Epithelial cell of esophagus (primary cell): ENCODE measurements at regions not wholly inside any gene's neighbourhood (a gene's known extent, or its start where the extent isn't known, plus 50 kb on each side); places are given as distances from the start of the nearest gene placed in this dataset.

Experiments used
- DNase-seq: peaks from one replicate; pipeline ENCODE4 v3.0.0; 2010; ENCODE audit warnings: low read depth
- H3K4me3 ChIP-seq: 2 replicates; pipeline ENCODE4 v1.5.1; 2011; ENCODE audit warnings: mild to moderate bottlenecking, low read length, control low read depth
- TF ChIP-seq, protein P1 (sequence below): IDR thresholded peaks from 2 replicates; pipeline ENCODE4 v1.5.1; 2011; ENCODE audit warnings: low read depth, mild to moderate bottlenecking, low read length, control low read depth, inconsistent platforms; ENCODE audit not compliant: insufficient read depth; ENCODE audit errors: missing control alignments

DNA sequence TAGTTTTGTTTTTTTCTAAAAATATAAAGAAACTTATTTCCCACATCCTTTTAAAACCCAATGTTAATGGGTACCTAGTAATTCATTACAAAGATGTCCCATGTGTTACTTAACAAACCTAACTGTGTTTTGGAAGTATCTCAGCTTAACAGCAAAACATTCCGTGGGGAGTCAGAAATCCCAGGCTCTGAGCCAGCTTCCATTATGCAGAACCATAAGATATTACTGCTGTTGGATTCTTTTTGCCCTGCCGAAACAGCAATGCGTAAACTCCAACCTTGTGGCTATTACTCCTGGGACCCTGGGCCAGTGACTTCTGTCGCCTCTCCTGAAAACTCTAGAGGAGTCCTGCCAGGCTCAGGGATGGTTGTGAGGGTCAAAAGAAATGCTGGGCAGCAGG lies 174.1 kb downstream of the UXS1 start:
- DNase-seq, result no peak
- H3K4me3 ChIP-seq, result no peak overlapping the region
- TF ChIP-seq, protein P1, sequence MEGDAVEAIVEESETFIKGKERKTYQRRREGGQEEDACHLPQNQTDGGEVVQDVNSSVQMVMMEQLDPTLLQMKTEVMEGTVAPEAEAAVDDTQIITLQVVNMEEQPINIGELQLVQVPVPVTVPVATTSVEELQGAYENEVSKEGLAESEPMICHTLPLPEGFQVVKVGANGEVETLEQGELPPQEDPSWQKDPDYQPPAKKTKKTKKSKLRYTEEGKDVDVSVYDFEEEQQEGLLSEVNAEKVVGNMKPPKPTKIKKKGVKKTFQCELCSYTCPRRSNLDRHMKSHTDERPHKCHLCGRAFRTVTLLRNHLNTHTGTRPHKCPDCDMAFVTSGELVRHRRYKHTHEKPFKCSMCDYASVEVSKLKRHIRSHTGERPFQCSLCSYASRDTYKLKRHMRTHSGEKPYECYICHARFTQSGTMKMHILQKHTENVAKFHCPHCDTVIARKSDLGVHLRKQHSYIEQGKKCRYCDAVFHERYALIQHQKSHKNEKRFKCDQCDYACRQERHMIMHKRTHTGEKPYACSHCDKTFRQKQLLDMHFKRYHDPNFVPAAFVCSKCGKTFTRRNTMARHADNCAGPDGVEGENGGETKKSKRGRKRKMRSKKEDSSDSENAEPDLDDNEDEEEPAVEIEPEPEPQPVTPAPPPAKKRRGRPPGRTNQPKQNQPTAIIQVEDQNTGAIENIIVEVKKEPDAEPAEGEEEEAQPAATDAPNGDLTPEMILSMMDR, result no peak

DNA sequence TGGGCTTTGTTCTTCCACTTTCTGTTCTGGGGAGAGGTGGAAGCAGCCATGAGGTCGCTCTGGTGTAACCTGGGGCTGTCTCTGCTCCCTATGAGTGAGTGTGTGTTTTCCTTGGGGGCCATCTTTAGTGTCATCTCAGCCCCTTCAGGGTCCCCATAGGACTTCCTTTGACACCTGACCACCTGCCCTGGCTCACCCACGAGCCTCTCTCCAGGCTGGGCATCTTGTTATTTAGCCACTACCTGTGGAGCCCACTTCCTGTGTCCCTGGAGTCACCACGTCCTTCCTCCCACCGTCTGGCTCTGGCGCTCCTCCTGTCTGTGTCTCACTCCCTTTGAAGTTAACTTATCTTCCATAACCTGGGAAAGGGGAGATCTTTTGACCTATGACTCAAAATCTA lies 176.0 kb downstream of the UXS1 start:
- H3K4me3 ChIP-seq, result no peak overlapping the region
- TF ChIP-seq, protein P1, result no peak
- DNase-seq, result no peak

GRCh38 chr2:106012591-106013347 lies 181.3 kb downstream of the UXS1 start:
- TF ChIP-seq, protein P1, result no peak
- peak; percentile 66 for DNase-seq
- no peak overlapping the region for H3K4me3 ChIP-seq

DNA sequence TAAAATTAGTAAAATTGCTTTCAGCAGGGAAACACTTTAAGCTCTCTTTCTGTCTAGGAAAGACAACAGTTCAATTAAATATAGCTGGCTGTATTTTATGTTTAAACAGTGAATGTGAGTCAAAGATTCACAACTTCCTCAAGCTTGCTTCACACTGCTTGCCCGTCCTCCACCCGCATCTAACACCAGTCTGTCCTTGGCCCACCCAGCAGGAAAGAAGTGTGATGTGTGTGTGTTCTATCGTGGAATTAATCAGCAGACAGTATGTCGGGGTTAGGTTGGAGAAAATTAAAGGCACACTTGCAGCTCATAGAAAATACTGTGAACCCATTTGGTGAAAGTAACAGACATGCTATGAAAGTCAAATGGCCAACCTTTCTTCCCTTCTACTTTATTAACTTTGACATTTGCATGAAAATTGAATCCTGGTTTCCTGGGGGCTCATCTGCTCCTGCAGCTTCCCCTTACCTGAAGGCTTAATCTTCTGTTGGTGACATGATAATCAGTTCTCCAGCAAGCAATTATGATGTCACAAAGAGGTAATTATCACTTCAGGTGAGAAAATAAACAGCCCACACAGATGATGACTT lies 182.0 kb downstream of the UXS1 start:
- TF ChIP-seq, protein P1, result no peak
- peak; percentile 4 for DNase-seq
- no peak overlapping the region for H3K4me3 ChIP-seq

DNA sequence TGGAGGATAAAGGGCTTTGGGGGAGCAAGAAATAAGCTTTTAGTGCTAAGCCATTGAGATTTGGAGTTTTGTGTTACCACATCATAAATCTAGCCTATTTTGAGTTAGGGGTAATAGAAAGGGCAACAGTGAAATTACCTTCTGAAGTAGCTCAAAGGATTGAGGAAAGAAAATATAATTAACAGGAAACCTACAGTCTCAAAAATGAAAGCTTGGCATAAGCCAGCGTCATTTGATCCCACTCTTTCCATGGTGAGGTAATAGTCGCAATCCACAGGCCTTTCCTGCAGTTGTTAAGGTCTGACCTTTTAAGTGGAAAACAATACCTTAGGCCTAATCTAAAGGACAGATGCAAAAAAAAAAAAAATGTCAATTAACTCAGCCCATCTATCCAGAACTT lies 182.7 kb downstream of the UXS1 start:
- TF ChIP-seq, protein P1, result no peak
- no peak overlapping the region for H3K4me3 ChIP-seq
- DNase-seq, result no peak

GRCh38 chr2:106010818-106011355 lies 183.2 kb downstream of the UXS1 start:
- H3K4me3 ChIP-seq, result no peak overlapping the region
- no peak for DNase-seq
- TF ChIP-seq, protein P1, result no peak
